GM23338 (cell line): ENCODE measurements at regions not wholly inside any gene's neighbourhood (a gene's known extent, or its start where the extent isn't known, plus 50 kb on each side); places are given as distances from the start of the nearest gene placed in this dataset.

ENCODE experiments used
- ATAC-seq: fragments of 200-7000 bp; cut with Tn5 transposase; 3 replicates; pipeline ENCODE4 v1.9.1; 2020
- DNase-seq: peaks from one replicate; pipeline ENCODE4 v3.0.0-alpha.2; 2015; ENCODE audit warnings: low spot score
- H2AFZ ChIP-seq: fragments of 200-600 bp; sonication (generic); 2 replicates; pipeline ENCODE4 v1.8.0; 2016; ENCODE audit warnings: antibody characterized with exemption, mild to moderate bottlenecking, moderate library complexity
- H3F3A ChIP-seq: fragments of 200-600 bp; sonication (generic); replicated peaks from 2 replicates; pipeline ENCODE4 v1.8.0; 2017; ENCODE audit warnings: antibody characterized with exemption, mixed run types, low read depth
- H3K27ac ChIP-seq: fragments of 200-600 bp; sonication (generic); 2 replicates; pipeline ENCODE4 v1.6.1; 2016; ENCODE audit warnings: low read depth
- H3K27me3 ChIP-seq: fragments of 200-600 bp; sonication (generic); 2 replicates; pipeline ENCODE4 v1.8.0; 2016; ENCODE audit warnings: mild to moderate bottlenecking, mixed run types, moderate library complexity; ENCODE audit not compliant: insufficient read depth
- H3K36me3 ChIP-seq: fragments of 200-600 bp; sonication (generic); 2 replicates; pipeline ENCODE4 v1.8.0; 2016; ENCODE audit warnings: mild to moderate bottlenecking; ENCODE audit not compliant: insufficient read depth
- H3K4me1 ChIP-seq: fragments of 200-600 bp; sonication (generic); 2 replicates; pipeline ENCODE4 v1.8.0; 2016; ENCODE audit warnings: mild to moderate bottlenecking, moderate library complexity; ENCODE audit not compliant: insufficient read depth
- H3K4me2 ChIP-seq: fragments of 200-600 bp; sonication (generic); 2 replicates; pipeline ENCODE4 v1.7.1; 2017; ENCODE audit warnings: mixed run types
- H3K4me3 ChIP-seq: fragments of 200-600 bp; sonication (generic); 2 replicates; pipeline ENCODE4 v1.6.1; 2016; ENCODE audit warnings: mixed run types
- H3K79me2 ChIP-seq: fragments of 200-600 bp; sonication (generic); replicated peaks from 2 replicates; pipeline ENCODE4 v1.8.0; 2017; ENCODE audit warnings: mild to moderate bottlenecking; ENCODE audit not compliant: insufficient read depth
- H3K9me2 ChIP-seq: fragments of 200-600 bp; sonication (generic); 2 replicates; pipeline ENCODE4 v1.8.0; 2017; ENCODE audit not compliant: insufficient read depth
- H4K20me1 ChIP-seq: fragments of 200-600 bp; sonication (generic); replicated peaks from 2 replicates; pipeline ENCODE4 v1.8.0; 2017; ENCODE audit warnings: mild to moderate bottlenecking; ENCODE audit not compliant: insufficient read depth
- H3K27ac Mint-ChIP-seq: 2 replicates; pipeline ENCODE4 v1.8.0; 2020; ENCODE audit warnings: inconsistent platforms, mild to moderate bottlenecking, moderate library complexity, mixed read lengths
- H3K27me3 Mint-ChIP-seq: 3 replicates; pipeline ENCODE4 v1.8.0; 2022; ENCODE audit warnings: low read depth, mild to moderate bottlenecking, moderate library complexity, mixed read lengths, inconsistent platforms; ENCODE audit not compliant: insufficient read depth, poor library complexity
- H3K36me3 Mint-ChIP-seq: 3 replicates; pipeline ENCODE4 v1.8.0; 2021; ENCODE audit warnings: low read depth, mild to moderate bottlenecking, inconsistent platforms, moderate library complexity, mixed read lengths
- H3K4me1 Mint-ChIP-seq: 3 replicates; pipeline ENCODE4 v1.8.0; 2020; ENCODE audit warnings: mild to moderate bottlenecking, inconsistent platforms, mixed read lengths
- H3K4me3 Mint-ChIP-seq: 3 replicates; pipeline ENCODE4 v1.8.0; 2021; ENCODE audit warnings: moderate library complexity, mild to moderate bottlenecking, inconsistent platforms, mixed read lengths
- H3K9me3 Mint-ChIP-seq: 3 replicates; pipeline ENCODE4 v1.8.0; 2020; ENCODE audit warnings: moderate library complexity, mild to moderate bottlenecking, inconsistent platforms, mixed read lengths
- EZH2 ChIP-seq: fragments of 200-600 bp; sonication (generic); IDR thresholded peaks from one replicate; pipeline ENCODE4 v1.8.0; 2017; ENCODE audit warnings: antibody characterized with exemption, mild to moderate bottlenecking, low read depth; ENCODE audit not compliant: unreplicated experiment
- EZH2phosphoT487 ChIP-seq: fragments of 200-600 bp; sonication (generic); IDR thresholded peaks from one replicate; pipeline ENCODE4 v1.8.1; 2018; ENCODE audit warnings: antibody characterized with exemption; ENCODE audit not compliant: unreplicated experiment
- POLR2AphosphoS5 ChIP-seq: IDR thresholded peaks from 2 replicates; pipeline ENCODE4 v1.6.1; 2016; ENCODE audit warnings: antibody characterized with exemption, low read depth
- ZNF462 ChIP-seq: fragments of 250-450 bp; sonication (Bioruptor Pico); IDR thresholded peaks from 2 replicates; pipeline ENCODE4 v1.5.0; 2020; ENCODE audit warnings: mild to moderate bottlenecking, moderate library complexity
- TF ChIP-seq, protein P1 (sequence below): IDR thresholded peaks from 2 replicates; pipeline ENCODE4 v1.6.1; 2016; ENCODE audit warnings: antibody characterized with exemption
- TF ChIP-seq, protein P2 (sequence below): IDR thresholded peaks from one replicate; pipeline ENCODE4 v1.6.1; 2018; ENCODE audit warnings: antibody characterized with exemption; ENCODE audit not compliant: unreplicated experiment

- H4K20me1 ChIP-seq: no peaks in the 10 kb centered on the region
- H3K9me3 Mint-ChIP-seq: no peaks in the 10 kb centered on the region; the same call in 2 of the 3 replicates
- no peaks in the 10 kb centered on the region; the same call in 2 of the 3 replicates for H3K36me3 Mint-ChIP-seq
- no peak overlapping the region for H3K27ac ChIP-seq
- TF ChIP-seq POLR2AphosphoS5 (no peak), ZNF462 (CRISPR knock-in tag) (no peak), EZH2phosphoT487 (no peak), EZH2 (no peak)
- TF ChIP-seq, protein P1, sequence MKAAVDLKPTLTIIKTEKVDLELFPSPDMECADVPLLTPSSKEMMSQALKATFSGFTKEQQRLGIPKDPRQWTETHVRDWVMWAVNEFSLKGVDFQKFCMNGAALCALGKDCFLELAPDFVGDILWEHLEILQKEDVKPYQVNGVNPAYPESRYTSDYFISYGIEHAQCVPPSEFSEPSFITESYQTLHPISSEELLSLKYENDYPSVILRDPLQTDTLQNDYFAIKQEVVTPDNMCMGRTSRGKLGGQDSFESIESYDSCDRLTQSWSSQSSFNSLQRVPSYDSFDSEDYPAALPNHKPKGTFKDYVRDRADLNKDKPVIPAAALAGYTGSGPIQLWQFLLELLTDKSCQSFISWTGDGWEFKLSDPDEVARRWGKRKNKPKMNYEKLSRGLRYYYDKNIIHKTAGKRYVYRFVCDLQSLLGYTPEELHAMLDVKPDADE: no peak
- TF ChIP-seq, protein P2, sequence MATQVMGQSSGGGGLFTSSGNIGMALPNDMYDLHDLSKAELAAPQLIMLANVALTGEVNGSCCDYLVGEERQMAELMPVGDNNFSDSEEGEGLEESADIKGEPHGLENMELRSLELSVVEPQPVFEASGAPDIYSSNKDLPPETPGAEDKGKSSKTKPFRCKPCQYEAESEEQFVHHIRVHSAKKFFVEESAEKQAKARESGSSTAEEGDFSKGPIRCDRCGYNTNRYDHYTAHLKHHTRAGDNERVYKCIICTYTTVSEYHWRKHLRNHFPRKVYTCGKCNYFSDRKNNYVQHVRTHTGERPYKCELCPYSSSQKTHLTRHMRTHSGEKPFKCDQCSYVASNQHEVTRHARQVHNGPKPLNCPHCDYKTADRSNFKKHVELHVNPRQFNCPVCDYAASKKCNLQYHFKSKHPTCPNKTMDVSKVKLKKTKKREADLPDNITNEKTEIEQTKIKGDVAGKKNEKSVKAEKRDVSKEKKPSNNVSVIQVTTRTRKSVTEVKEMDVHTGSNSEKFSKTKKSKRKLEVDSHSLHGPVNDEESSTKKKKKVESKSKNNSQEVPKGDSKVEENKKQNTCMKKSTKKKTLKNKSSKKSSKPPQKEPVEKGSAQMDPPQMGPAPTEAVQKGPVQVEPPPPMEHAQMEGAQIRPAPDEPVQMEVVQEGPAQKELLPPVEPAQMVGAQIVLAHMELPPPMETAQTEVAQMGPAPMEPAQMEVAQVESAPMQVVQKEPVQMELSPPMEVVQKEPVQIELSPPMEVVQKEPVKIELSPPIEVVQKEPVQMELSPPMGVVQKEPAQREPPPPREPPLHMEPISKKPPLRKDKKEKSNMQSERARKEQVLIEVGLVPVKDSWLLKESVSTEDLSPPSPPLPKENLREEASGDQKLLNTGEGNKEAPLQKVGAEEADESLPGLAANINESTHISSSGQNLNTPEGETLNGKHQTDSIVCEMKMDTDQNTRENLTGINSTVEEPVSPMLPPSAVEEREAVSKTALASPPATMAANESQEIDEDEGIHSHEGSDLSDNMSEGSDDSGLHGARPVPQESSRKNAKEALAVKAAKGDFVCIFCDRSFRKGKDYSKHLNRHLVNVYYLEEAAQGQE: no peak
- ATAC-seq (no peak), DNase-seq (no peak)
- H2AFZ ChIP-seq: no peak overlapping the region
- H3K4me1 ChIP-seq: no peaks in the 10 kb centered on the region
- no peaks in the 10 kb centered on the region for H3K36me3 ChIP-seq
- no peak overlapping the region for H3K4me3 ChIP-seq
- no peaks in the 10 kb centered on the region for H3K9me2 ChIP-seq
- no peaks in the 10 kb centered on the region for H3K79me2 ChIP-seq
- peaks cover 2% of the 10 kb centered on the region for H3K27me3 Mint-ChIP-seq
- no peaks in the 10 kb centered on the region for H3F3A ChIP-seq
- H3K4me1 Mint-ChIP-seq: no peaks in the 10 kb centered on the region; the same call in 2 of the 3 replicates
- no peak overlapping the region for H3K27ac Mint-ChIP-seq
- no peaks in the 10 kb centered on the region for H3K27me3 ChIP-seq
- no peak overlapping the region for H3K4me2 ChIP-seq
- no peak overlapping the region for H3K4me3 Mint-ChIP-seq
These were observed 577.2 kb downstream of the MTRR start for GRCh38 chr5:8446179-8446578.
